ENCODE measurements at regions not wholly inside any gene's neighbourhood (a gene's known extent, or its start where the extent isn't known, plus 50 kb on each side); places are given as distances from the start of the nearest gene placed in this dataset.
"Not testable (repeated sequence)": the region's sequence is repeated elsewhere in the genome, so short reads cannot be mapped to it uniquely, and the experiment has no call there.

- no peaks in the 10 kb centered on the region for H3K27me3 ChIP-seq (replicated peaks; ENCODE audit: control insufficient read depth, insufficient read depth, low read length)
- H3K4me3 ChIP-seq (ENCODE audit: low read length), result no peak overlapping the region
- no peaks in the 10 kb centered on the region for H3K4me1 ChIP-seq (ENCODE audit: control insufficient read depth, insufficient read depth, low read length)
- DNase-seq (ENCODE audit: low read depth), result no peak
- no peak overlapping the region for H3K9ac ChIP-seq (ENCODE audit: low read length)
- no peaks in the 10 kb centered on the region for H3K36me3 ChIP-seq (ENCODE audit: control insufficient read depth, insufficient read depth, low read length, severe bottlenecking)
- H3K9me3 ChIP-seq (ENCODE audit: control insufficient read depth, low read length), result no peaks in the 10 kb centered on the region
These were observed 220.3 kb downstream of the CHIC2 start for GRCh38 chr4:53844133-53844532.

DNA sequence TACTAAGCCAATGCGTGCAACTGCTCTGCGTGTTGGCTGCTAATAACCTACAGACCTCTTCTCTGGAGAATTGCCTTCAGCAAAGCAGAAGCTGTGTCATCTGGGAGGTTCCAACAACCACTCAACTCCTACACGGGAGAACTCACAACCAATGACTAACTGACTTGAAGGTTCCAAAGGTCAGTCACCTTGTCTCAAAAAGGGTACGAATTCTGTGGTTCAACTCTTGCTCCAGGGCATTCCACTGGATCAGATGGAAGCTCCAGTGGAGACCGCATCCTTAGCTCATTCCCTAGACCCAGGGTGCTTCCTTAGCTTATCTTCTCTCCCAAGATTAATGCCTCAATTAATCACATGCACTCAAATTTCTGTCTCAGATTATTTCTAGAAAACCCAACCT lies 222.7 kb downstream of the CHIC2 start:
- Histone ChIP-seq H3K9ac (ENCODE audit: low read length) (no peak overlapping the region), H3K4me1 (ENCODE audit: control insufficient read depth, insufficient read depth, low read length) (no peaks in the 10 kb centered on the region), H3K9me3 (ENCODE audit: control insufficient read depth, low read length) (peaks cover 5% of the 10 kb centered on the region), H3K36me3 (ENCODE audit: control insufficient read depth, insufficient read depth, low read length, severe bottlenecking) (no peaks in the 10 kb centered on the region), H3K27me3 (replicated peaks; ENCODE audit: control insufficient read depth, insufficient read depth, low read length) (no peaks in the 10 kb centered on the region), H3K4me3 (ENCODE audit: low read length) (no peak overlapping the region)
- no peak for DNase-seq (ENCODE audit: low read depth)

- H3K4me1 ChIP-seq (ENCODE audit: control insufficient read depth, insufficient read depth, low read length), result no peaks in the 10 kb centered on the region
- H3K27me3 ChIP-seq (replicated peaks; ENCODE audit: control insufficient read depth, insufficient read depth, low read length), result no peaks in the 10 kb centered on the region
- no peaks in the 10 kb centered on the region for H3K36me3 ChIP-seq (ENCODE audit: control insufficient read depth, insufficient read depth, low read length, severe bottlenecking)
- H3K9ac ChIP-seq (ENCODE audit: low read length), result no peak overlapping the region
- DNase-seq (ENCODE audit: low read depth), result peak; percentile 17
- H3K9me3 ChIP-seq (ENCODE audit: control insufficient read depth, low read length), result peaks cover 5% of the 10 kb centered on the region
- H3K4me3 ChIP-seq (ENCODE audit: low read length), result no peak overlapping the region
These were observed 223.8 kb downstream of the CHIC2 start for GRCh38 chr4:53840643-53841042.

DNA sequence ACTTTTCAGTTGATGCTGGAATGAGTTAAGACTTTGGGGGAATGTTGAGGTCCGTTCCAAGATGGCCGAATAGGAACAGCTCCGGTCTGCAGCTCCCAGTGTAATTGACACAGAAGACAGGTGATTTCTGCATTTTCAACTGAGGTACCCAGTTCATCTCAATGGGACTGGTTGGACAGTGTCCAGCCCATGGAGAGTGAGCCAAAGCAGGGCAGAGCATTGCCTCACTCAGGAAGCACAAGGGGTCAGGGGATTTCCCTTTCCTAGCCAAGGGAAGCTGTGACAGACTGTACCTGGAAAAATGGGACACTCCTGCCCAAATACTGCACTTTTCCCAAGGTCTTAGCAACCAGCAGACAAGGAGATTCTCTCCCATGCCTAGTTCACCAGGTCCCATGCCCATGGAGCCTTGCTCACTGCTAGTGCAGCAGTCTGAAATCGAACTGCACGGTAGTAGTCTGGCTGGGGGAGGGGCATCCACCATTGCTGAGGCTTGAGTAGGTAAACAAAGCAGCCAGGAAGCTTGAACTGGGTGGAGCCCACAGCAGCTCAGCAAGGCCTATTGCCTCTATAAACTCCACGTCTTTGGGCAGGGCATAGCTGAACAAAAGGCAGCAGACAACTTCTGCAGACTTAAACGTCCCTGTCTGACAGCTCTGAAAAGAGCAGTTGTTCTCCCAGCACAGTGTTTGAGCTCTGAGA lies 231.0 kb downstream of the CHIC2 start:
- not testable (repeated sequence) for H3K36me3 ChIP-seq (ENCODE audit: control insufficient read depth, insufficient read depth, low read length, severe bottlenecking); H3K4me3 ChIP-seq (ENCODE audit: low read length); H3K27me3 ChIP-seq (replicated peaks; ENCODE audit: control insufficient read depth, insufficient read depth, low read length); H3K9ac ChIP-seq (ENCODE audit: low read length); H3K4me1 ChIP-seq (ENCODE audit: control insufficient read depth, insufficient read depth, low read length); DNase-seq (ENCODE audit: low read depth)
- H3K9me3 ChIP-seq (ENCODE audit: control insufficient read depth, low read length), result peaks cover 15% of the 10 kb centered on the region

DNA sequence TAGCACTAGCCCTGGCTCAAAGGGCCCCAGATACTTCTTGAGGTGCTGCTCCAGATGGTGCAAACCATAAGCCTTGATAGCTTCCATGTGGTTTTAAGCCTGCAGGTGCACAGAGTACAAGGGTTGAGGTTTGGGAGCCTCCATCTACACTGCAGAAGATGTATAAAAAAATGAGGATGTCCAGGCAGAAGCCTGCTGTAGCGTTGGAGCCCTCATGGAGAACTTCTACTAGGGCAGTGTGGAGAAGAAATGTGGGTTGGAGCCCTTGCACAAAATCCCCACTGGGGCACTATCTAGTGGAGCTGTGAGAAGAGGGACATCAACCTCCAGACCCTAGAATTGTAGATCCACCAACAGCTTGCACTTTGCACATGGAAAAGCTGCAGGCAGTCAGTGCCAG lies 231.9 kb downstream of the CHIC2 start:
- Histone ChIP-seq H3K4me1 (ENCODE audit: control insufficient read depth, insufficient read depth, low read length) (no peaks in the 10 kb centered on the region), H3K4me3 (ENCODE audit: low read length) (no peak overlapping the region), H3K36me3 (ENCODE audit: control insufficient read depth, insufficient read depth, low read length, severe bottlenecking) (no peaks in the 10 kb centered on the region), H3K9ac (ENCODE audit: low read length) (no peak overlapping the region), H3K9me3 (ENCODE audit: control insufficient read depth, low read length) (peaks cover 11% of the 10 kb centered on the region), H3K27me3 (replicated peaks; ENCODE audit: control insufficient read depth, insufficient read depth, low read length) (no peaks in the 10 kb centered on the region)
- DNase-seq (ENCODE audit: low read depth), result no peak

- no peak for DNase-seq (ENCODE audit: low read depth)
- H3K27me3 ChIP-seq (replicated peaks; ENCODE audit: control insufficient read depth, insufficient read depth, low read length), result no peaks in the 10 kb centered on the region
- H3K4me1 ChIP-seq (ENCODE audit: control insufficient read depth, insufficient read depth, low read length), result no peaks in the 10 kb centered on the region
- H3K4me3 ChIP-seq (ENCODE audit: low read length), result no peak overlapping the region
- H3K9ac ChIP-seq (ENCODE audit: low read length), result no peak overlapping the region
- no peaks in the 10 kb centered on the region for H3K36me3 ChIP-seq (ENCODE audit: control insufficient read depth, insufficient read depth, low read length, severe bottlenecking)
- peaks cover 11% of the 10 kb centered on the region for H3K9me3 ChIP-seq (ENCODE audit: control insufficient read depth, low read length)
These were observed 233.9 kb downstream of the CHIC2 start for GRCh38 chr4:53830511-53830910.

DNA sequence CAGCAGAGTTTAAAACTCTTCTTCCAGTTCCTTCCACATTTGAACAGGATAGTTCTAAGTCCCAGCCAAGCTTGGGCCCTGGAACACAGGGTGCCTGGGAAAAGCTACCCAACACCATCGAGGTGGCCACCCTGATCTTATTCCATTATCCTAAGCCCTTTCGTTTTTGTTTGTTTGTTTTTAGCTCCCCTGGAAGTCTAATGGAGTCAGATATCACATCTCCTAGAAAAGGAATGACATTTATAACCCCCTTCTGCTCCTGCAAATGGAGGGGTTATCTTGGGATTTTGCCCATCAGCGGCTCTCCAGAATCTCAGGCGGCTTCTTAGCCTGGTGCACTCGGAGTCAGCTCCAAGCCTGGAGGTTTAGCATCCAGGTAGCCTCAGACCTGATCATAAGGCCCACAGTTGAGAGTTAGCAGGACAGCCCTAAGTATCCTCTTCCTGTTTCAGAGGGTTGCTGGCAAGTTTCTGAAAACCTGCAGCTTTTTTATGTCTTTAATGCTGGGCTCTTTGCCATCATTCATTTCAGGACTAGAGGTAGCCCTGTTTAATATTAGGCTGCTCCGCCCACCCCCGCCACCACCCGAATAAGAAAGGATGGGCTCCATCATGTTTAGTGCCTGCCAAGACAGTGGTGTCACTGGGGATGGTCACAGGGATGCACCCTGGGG lies 230.0 kb upstream of the LNX1 start:
- H3K36me3 ChIP-seq (ENCODE audit: control insufficient read depth, insufficient read depth, low read length, severe bottlenecking), result no peaks in the 10 kb centered on the region
- no peak overlapping the region for H3K9ac ChIP-seq (ENCODE audit: low read length)
- H3K9me3 ChIP-seq (ENCODE audit: control insufficient read depth, low read length), result no peaks in the 10 kb centered on the region
- no peaks in the 10 kb centered on the region for H3K27me3 ChIP-seq (replicated peaks; ENCODE audit: control insufficient read depth, insufficient read depth, low read length)
- H3K4me3 ChIP-seq (ENCODE audit: low read length), result no peak overlapping the region
- no peak for DNase-seq (ENCODE audit: low read depth)
- no peaks in the 10 kb centered on the region for H3K4me1 ChIP-seq (ENCODE audit: control insufficient read depth, insufficient read depth, low read length)

DNA sequence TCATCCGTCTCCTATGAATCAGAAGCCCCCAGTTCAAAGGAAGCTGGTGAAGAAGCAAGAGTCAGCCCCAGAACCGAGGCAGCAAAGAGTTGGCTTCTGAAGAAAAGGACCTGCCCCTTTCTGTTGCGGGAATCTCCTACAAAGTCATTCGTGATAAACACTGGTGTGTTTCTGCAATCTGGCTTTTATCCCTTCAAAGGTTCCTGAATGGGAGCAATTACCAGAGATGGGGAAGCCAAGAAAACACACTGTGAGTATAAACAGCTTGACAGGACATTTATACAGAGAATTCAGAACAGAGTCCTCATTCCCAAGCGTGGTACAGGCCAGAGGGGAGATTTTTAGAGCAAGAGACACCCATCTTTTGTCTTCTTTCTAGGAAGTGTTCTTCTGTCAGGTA lies 226.8 kb upstream of the LNX1 start:
- H3K4me3 ChIP-seq (ENCODE audit: low read length), result no peak overlapping the region
- H3K9me3 ChIP-seq (ENCODE audit: control insufficient read depth, low read length), result no peaks in the 10 kb centered on the region
- peak; percentile 52 for DNase-seq (ENCODE audit: low read depth)
- H3K36me3 ChIP-seq (ENCODE audit: control insufficient read depth, insufficient read depth, low read length, severe bottlenecking), result no peaks in the 10 kb centered on the region
- H3K4me1 ChIP-seq (ENCODE audit: control insufficient read depth, insufficient read depth, low read length), result no peaks in the 10 kb centered on the region
- H3K27me3 ChIP-seq (replicated peaks; ENCODE audit: control insufficient read depth, insufficient read depth, low read length), result no peaks in the 10 kb centered on the region
- no peak overlapping the region for H3K9ac ChIP-seq (ENCODE audit: low read length)

GRCh38 chr4:53816561-53816960 lies 225.3 kb upstream of the LNX1 start:
- peak; percentile 27 for DNase-seq (ENCODE audit: low read depth)
- Histone ChIP-seq H3K36me3 (ENCODE audit: control insufficient read depth, insufficient read depth, low read length, severe bottlenecking) (no peaks in the 10 kb centered on the region), H3K9ac (ENCODE audit: low read length) (no peak overlapping the region), H3K4me1 (ENCODE audit: control insufficient read depth, insufficient read depth, low read length) (no peaks in the 10 kb centered on the region), H3K4me3 (ENCODE audit: low read length) (no peak overlapping the region), H3K27me3 (replicated peaks; ENCODE audit: control insufficient read depth, insufficient read depth, low read length) (no peaks in the 10 kb centered on the region), H3K9me3 (ENCODE audit: control insufficient read depth, low read length) (no peaks in the 10 kb centered on the region)

DNA sequence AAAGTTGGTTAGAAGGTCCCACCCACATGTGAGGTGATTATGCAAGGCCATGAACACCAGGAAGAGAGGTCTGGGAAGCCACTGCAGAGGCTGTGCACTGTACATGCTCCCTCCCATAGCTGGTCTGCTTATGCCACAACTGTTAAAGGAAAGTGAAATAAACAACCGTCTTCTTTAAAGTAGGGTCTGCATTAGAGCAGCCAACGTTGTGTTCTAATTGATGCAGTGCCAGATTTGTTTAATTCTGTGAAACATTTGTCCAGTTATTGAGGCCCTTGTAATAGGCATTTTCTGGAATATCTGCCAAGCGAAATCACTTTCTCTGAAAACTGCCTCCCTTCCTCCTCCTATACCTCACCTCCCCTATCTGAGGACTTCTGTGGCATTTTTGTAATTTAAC lies 224.0 kb upstream of the LNX1 start:
- H3K9me3 ChIP-seq (ENCODE audit: control insufficient read depth, low read length), result no peaks in the 10 kb centered on the region
- H3K9ac ChIP-seq (ENCODE audit: low read length), result no peak overlapping the region
- no peak for DNase-seq (ENCODE audit: low read depth)
- H3K36me3 ChIP-seq (ENCODE audit: control insufficient read depth, insufficient read depth, low read length, severe bottlenecking), result no peaks in the 10 kb centered on the region
- H3K27me3 ChIP-seq (replicated peaks; ENCODE audit: control insufficient read depth, insufficient read depth, low read length), result no peaks in the 10 kb centered on the region
- no peak overlapping the region for H3K4me3 ChIP-seq (ENCODE audit: low read length)
- H3K4me1 ChIP-seq (ENCODE audit: control insufficient read depth, insufficient read depth, low read length), result no peaks in the 10 kb centered on the region

- Histone ChIP-seq H3K27me3 (replicated peaks; ENCODE audit: control insufficient read depth, insufficient read depth, low read length) (no peaks in the 10 kb centered on the region), H3K36me3 (ENCODE audit: control insufficient read depth, insufficient read depth, low read length, severe bottlenecking) (no peaks in the 10 kb centered on the region), H3K9ac (ENCODE audit: low read length) (no peak overlapping the region), H3K4me1 (ENCODE audit: control insufficient read depth, insufficient read depth, low read length) (no peaks in the 10 kb centered on the region), H3K4me3 (ENCODE audit: low read length) (no peak overlapping the region), H3K9me3 (ENCODE audit: control insufficient read depth, low read length) (no peaks in the 10 kb centered on the region)
- DNase-seq (ENCODE audit: low read depth), result peak; percentile 24
These were observed 222.7 kb upstream of the LNX1 start for GRCh38 chr4:53813998-53814397.

GRCh38 chr4:53810643-53811042 lies 219.4 kb upstream of the LNX1 start:
- Histone ChIP-seq H3K36me3 (ENCODE audit: control insufficient read depth, insufficient read depth, low read length, severe bottlenecking) (no peaks in the 10 kb centered on the region), H3K4me1 (ENCODE audit: control insufficient read depth, insufficient read depth, low read length) (no peaks in the 10 kb centered on the region), H3K9me3 (ENCODE audit: control insufficient read depth, low read length) (no peaks in the 10 kb centered on the region), H3K9ac (ENCODE audit: low read length) (no peak overlapping the region), H3K27me3 (replicated peaks; ENCODE audit: control insufficient read depth, insufficient read depth, low read length) (no peaks in the 10 kb centered on the region), H3K4me3 (ENCODE audit: low read length) (no peak overlapping the region)
- no peak for DNase-seq (ENCODE audit: low read depth)

Measured in adipocyte (in vitro differentiated cells).